KBM-7 (cell line): ENCODE measurements at regions not wholly inside any gene's neighbourhood (a gene's known extent, or its start where the extent isn't known, plus 50 kb on each side); places are given as distances from the start of the nearest gene placed in this dataset.
A peak's percentile ranks its signal among the peaks of the same experiment; 100 is the strongest.
"Not testable (repeated sequence)": the region's sequence is repeated elsewhere in the genome, so short reads cannot be mapped to it uniquely, and the experiment has no call there.

Experiments used
- DNase-seq: peaks from one replicate; pipeline ENCODE4 v3.0.0-alpha.2; 2015
- in situ Hi-C: fragments of 300-500 bp; cut with MboI; formaldehyde crosslinking; loops from 2 replicates; pipeline ENCODE4 v1.14.3; 2020; ENCODE audit warnings: low sequenced_read_pairs, low pct_unique_long_range_greater_than_20kb, mixed read lengths

DNA sequence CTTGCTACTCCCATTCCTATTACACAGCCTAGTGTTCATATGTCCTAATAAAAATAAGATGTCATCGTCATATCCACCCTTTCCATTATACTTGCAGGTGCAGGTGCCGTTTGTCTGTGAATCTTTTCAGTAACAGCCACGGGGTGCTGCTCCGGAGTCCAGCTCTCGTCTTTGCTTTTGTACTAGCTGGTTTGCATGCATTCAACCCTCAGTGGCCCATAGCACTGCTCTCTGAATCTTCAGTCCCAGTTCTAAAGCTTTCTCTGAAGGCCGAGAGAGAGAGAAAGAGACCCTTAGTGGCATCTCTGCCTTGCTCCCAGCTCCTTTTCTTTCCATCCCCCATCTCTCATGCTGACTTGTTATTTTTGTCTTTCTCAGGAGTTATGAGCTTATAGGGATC lies 468.5 kb downstream of the TMEM232 start:
- in situ Hi-C loops = no loop called here

DNA sequence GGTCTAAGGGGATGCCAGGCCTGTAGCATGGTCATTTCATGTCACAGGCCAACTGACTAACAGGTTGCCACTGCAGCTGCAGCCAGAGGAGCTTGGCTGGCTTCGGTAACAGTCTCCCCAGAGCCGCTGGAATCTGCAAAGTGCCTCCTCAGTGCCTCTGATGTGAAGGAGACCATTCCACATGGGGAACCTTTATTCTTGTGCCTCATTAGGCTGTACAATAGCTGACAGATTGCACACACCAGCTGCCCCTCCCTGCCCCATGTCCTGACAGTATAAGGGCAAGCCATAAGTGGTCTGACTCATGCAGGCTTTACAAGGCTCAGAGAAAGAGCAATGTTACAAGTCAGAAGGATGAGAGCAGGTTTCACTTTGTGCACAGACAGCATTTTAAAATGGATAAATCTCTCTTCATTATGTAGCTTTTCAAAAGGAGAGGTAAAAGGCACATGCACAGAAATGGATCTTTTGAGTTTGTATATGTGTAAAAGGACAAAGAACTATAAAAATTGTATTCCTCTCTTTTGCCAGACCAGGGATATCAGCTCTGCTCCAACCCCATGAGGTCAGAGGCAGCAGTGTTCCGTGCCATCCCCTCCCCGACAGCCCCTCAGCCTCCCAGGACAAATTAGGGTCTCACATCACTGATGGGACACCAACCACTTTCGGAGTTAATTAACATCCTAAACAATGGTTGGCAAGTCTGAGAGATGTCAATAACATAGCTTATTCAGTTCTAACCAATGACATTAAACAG lies 467.8 kb downstream of the TMEM232 start:
- DNase-seq = no peak

More for the DNA sequence above, 468.5 kb downstream of the TMEM232 start:
- DNase-seq = no peak

DNA sequence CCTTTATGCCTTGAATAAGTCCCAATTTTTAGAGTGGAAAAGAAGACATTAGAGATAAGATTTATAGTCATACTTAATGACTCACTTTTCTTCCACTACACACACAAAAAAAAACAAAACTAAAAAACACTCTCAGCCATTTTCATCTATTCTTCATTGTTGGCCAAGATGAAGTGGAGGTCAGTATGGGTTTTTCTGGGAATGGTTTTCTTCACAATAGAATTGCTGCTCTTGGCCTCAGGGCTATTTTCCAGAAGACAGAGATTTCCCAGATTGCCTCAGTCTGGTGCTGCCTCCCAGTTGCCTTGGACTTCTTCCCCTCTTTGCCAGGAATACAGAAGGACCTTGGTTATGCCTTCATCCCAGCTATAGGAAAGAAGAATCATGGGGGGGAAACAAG lies 463.7 kb downstream of the TMEM232 start:
- DNase-seq = no peak
- in situ Hi-C loops = no loop called here

More for the DNA sequence above, 467.8 kb downstream of the TMEM232 start:
- in situ Hi-C loops = no loop called here

DNA sequence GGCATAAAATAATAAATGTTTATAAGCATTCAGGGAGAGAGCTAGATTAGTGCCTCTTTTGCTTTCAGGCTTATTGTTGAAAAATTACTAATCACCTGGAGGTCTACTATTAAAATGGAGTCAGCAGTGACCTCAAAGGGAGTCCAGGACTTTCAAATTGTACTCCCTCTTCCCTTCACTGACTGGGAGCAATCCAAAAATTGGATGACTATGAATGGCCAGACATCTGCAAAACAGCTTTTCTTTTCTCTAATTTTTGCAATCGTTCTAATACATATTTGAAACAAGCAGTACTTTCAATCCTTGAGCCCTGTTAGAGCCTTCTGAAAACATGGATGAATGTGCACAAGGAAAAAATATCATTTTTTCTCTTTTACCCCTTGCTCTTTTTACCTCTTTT lies 461.8 kb downstream of the TMEM232 start:
- in situ Hi-C loops = no loop called here
- DNase-seq = no peak

DNA sequence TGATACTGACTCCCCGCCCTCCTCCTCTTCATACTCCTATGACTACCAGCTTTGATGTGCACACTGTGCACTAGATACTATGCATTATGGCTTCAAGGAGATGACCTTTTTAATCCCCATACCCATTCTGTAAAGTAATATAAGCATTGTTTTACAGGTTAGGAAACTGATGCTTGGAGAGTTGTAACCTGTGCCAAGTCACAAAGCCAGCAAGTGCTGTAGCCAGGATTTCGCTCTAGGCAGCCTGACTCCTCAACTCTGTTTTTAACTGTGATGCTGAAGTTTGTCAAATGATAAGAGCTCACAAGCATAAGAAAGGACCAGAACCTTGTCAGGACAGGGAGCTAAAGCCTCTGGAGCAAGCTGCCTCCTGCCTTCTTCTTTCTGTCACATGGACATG lies 461.3 kb downstream of the TMEM232 start:
- no peak for DNase-seq
- in situ Hi-C loops = no loop called here

DNA sequence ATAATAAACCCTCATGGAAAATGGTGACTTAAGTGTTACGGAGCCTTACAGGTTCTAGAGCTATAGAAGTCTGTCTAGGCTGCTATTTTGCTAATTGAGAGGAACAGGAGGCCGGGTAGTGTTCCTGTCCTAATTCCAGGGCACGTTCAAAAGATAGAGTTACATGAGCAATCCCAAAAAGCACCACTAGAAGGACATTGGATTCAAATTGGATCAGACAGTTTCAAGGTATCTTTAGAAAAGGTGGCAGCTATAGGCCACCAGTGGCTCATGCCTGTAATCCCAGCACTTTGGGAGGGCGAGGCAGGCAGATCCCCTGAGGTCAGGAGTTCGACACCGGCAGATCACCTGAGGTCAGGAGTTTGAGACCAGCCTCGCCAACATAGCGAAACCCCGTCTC lies 458.8 kb downstream of the TMEM232 start:
- in situ Hi-C loops = no loop called here
- DNase-seq = no peak

DNA sequence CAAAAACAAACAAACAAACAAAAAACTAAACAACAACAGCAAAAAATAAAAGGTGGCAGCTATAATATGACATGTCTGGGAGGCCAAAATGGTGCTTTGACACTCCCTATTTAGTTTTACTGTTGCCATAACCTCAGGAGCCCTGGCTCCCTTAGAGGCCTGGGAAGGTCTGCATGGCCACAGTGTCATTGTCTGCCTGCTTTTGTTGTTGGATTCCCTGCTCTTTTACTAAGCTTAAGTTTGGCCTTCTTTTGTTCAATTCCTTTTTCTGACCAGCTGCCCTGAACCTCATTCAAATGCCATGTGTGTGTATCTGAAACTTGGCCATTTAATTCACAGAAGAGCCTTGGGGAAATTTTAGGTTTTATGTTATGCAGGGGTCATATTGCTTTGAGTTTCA lies 458.2 kb downstream of the TMEM232 start:
- in situ Hi-C loops = no loop called here
- DNase-seq = no peak

DNA sequence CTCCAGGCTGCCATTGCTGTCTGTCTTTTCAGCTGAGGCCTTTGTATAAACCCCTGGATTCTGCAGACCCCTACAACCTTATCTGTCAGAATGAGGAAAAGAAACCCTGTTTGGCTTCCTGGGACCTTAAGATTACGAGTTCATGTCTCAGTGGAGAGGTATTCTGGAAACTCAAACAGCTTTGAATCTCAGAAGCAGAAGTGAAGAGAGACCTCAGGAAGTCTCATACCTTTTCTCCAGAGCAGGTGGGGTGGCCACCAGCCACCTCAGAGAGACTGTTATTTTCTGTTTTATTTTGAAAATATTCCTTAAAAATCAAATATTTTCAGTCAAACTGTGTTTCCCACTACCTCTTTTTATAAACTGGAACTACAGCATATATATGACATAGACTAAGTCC lies 457.5 kb downstream of the TMEM232 start:
- in situ Hi-C loops = no loop called here
- no peak for DNase-seq

DNA sequence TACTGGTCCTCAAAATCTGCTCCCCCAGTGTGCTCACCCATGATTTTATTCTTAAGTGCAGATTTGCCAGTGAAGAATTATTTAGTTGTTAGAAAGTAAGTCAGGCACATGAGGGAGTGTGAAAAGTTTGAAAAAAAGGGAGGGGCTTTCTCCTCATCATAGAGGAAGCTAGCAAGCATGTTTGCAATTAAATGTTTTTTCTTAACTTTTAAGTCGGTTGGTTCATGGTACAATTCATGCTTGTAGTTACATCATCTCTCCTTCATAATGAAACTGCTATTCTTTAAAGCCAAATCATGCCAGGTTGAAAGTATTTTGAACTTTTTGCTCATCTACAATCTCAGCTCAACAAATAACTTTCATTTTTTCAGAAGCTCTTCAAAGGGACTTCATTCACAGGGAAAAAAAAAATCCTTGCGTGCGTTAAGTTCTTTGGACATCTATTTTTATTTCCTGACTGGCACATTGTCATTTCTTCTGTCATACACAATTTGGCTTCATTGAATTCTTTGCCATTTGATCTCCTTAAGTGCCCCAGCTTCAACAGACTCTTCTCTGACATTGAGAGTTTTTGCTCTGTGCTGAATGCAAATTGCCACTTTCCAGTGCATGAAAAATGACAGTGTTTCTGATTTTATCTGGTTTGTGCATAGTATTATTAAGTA lies 456.9 kb downstream of the TMEM232 start:
- DNase-seq = no peak
- in situ Hi-C loops = no loop called here

DNA sequence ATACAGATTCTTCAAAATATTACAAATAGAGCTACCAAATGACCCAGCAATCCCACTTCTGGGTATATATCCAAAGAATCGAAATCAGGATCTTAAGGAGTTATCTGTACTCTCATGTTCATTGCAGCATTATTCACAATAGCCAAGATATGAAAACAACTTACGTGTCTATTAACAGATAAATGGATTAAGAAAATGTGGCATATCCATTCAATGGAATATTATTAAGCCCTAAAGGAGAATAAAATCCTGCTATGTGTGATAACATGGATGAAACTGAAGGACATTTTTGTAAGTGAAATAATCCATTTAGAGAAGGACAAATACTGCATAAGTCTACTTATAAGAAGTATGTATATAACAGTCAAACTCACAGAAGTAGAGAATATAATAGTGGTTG lies 450.6 kb downstream of the TMEM232 start:
- in situ Hi-C loops = no loop called here
- DNase-seq = no peak

DNA sequence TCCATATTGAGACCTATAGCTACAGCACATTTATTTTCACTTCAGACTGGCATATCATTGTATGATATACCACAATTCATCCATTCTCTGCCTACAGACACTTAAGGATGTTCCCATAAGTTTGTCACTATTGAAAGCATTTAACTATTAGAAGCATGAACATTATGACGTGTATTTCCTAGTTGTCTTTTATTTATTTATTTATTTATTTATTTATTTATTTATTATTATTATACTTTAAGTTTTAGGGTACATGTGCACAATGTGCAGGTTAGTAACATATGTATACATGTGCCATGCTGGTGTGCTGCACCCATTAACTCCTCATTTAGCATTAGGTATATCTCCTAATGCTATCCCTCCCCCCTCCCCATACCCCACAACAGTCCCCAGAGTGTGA lies 448.0 kb downstream of the TMEM232 start:
- in situ Hi-C loops, DNase-seq: not testable (repeated sequence)

DNA sequence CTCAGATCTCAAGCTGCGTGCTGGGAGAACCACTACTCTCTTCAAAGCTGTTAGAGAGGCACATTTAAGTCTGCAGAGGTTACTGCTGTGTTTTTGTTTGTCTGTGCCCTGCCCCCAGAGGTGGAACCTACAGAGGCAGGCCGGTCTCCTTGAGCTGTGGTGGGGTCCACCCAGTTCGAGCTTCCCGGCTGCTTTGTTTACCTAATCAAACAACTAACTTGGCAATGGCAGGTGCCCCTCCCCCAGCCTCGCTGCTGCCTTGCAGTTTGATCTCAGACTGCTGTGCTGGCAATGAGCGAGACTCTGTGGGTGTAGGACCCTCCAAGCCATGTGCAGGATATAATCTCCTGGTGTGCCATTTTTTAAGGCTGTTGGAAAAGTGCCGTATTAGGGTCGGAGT lies 442.4 kb downstream of the TMEM232 start:
- in situ Hi-C loops, DNase-seq: not testable (repeated sequence)

DNA sequence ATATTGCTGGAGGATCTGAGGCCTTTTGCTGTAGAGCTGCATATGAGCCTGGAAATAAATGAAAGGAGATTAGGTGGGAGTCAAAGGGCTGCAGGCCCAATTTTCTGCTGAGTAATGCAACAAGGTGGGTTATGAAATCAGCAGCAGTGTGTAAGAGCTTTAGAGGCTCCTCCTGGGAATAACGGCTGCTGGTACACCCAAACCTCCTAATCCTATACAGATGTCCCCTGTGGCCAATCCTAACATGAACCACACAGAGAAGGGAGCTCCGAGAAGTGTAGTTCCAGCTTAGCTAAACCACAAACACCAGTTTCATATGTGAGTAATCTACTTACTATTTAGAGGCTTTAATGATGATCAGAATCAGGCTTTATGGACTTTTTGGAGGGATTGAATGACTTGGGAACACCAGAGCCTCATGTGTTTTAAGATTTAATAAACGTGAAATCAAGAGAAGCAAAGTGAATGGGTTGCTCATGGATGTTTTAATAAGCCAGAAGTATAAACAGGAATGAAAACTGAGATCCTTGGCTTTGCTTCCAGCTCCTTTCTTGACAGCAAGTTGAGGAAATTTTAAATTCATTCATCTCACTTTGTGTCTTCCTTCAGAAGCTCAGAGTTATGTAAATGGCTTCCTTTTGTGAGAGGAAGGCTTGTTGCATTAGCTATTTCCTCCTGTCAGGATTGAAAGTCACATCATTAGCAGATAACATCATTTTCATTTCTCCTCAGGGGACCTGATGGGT lies 437.5 kb downstream of the TMEM232 start:
- DNase-seq = no peak
- in situ Hi-C loops = no loop called here

DNA sequence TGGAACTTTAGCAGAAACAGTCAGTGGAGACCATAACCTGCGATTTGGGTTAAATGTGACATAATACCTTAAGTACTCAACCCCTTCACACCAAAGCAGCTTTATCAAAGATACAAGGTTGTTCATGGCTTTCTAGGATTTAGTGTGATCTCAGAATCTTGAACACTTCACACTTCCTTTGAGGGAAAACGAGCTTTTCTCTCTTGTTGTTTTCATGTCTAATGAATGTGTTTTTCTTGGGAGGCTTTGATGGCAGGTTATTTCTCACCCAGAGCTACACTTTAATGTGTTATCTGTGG lies 437.0 kb downstream of the TMEM232 start:
- in situ Hi-C loops = no loop called here

DNA sequence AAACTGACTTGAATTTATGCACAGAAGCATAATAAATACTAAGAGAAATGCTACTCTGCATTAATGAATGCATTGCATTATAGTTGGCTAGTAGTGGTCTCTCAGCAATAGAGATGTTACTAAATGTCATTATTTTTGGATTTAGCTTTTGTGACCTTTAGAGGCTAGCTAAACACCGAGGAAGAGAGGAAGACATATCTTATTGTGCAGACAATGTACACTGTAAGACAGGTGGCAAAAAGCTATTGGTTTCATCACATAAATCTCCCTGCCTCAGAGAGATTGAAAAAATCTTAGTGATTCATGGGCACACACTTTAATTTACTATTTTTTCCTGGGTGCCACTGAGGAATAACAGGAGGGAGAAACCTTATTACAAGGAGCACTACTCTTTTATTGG lies 435.9 kb downstream of the TMEM232 start:
- no peak for DNase-seq
- in situ Hi-C loops = no loop called here

More for the DNA sequence above, 437.0 kb downstream of the TMEM232 start:
- DNase-seq = no peak

DNA sequence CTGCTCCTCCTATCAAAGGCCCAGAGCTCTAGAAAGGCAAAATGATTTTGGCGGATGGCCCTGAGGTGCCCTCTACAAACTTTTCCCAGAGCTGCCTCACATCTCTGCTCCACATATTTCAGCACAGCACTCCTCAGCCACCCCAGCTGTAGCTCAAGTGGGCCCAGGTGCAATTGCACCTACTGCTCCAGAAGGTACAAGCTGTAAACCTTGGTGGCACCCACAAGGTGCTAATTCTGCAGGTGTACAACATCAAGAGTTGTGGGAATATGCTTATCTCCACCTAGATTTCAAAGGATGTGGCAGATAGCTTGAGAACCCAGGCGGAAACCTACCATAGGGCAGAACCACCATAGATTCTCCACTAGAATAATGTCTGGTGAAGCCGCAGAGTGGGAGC lies 432.2 kb downstream of the TMEM232 start:
- no peak for DNase-seq
- in situ Hi-C loops = no loop called here

DNA sequence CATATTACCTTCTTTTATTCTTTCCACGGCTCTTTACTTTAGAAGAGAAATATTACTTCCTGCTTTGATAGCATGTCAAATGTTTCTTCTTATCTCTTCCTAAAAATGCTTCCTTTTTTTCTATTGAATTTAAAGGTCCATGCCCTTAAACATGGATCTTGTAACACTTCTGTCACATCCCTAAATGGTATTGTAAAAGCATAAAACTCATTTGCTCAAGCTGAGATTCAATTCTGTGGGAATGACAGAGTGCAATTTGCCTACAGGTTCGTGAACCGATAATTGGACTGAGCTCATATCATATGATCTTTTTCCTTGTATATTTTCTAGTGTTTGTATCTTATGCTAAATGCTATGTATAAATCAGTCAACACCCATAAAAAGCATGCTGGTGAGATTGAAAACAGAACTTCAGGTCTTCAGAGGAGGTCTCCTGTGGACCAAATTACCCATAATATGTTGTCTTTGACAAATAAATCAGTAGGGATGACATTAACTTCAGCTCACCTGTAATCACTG lies 429.3 kb downstream of the TMEM232 start:
- DNase-seq = peak; percentile 5

DNA sequence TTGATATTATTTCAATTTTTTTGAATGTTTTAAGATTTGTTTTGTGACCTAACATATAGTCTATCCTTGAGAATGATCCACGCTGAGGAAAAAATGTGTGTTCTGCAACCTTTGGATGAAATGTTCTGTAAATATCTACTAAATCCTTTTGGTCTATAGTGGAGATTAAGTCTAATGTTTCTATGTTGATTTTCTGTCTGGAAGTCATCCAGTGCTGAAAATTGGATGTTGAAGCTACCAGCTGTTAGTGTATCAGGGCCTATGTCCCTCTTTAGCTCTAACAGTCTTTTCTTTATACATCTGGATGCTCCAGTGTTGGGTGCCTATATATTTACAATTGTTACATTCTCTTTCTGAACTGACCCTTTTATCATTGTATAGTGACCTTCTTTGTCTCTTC lies 422.3 kb downstream of the TMEM232 start:
- in situ Hi-C loops = no loop called here
- DNase-seq = no peak

More for the DNA sequence above, 429.3 kb downstream of the TMEM232 start:
- in situ Hi-C loops = no loop called here

DNA sequence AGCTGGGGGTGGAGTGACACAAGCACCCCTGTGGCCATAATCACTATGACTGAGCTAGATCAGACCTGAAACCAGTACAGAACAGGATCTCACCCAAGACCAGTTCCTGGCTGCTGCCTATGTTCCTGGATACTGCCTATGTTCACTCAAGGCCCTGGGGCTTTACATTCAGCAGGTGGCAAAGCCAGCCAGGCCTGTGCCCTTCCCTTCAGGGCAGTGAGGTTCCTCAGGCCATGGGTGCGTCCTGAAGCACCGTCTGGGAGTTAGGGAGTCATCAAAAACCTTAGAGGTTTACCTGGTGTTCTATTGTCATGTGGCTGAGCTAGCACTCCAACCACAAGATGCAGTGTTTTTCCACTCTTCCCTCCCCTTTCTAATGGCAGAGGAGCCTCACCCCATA lies 419.8 kb downstream of the TMEM232 start:
- in situ Hi-C loops = no loop called here
- DNase-seq = no peak

DNA sequence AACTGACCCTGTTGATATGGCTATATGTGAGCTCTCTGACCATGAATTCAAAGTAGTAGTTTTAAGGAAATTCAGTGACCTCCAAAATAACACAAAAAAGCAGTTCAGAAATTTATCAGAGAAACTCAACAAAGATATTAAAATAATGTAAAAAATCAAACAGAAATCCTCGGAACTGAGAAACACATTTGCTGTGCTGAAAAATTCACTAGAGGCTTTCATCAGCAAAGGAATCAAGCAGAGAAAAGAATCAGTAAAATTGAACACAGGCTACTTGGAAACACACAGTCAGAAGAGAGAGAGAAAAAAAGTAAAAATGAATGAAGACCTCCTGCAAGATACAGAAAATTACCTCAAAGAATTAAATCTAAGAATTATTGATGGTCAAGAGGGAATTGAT lies 417.2 kb downstream of the TMEM232 start:
- no peak for DNase-seq
- in situ Hi-C loops = no loop called here
